ENCODE measurements at regions not wholly inside any gene's neighbourhood (a gene's known extent, or its start where the extent isn't known, plus 50 kb on each side); places are given as distances from the start of the nearest gene placed in this dataset.

DNA sequence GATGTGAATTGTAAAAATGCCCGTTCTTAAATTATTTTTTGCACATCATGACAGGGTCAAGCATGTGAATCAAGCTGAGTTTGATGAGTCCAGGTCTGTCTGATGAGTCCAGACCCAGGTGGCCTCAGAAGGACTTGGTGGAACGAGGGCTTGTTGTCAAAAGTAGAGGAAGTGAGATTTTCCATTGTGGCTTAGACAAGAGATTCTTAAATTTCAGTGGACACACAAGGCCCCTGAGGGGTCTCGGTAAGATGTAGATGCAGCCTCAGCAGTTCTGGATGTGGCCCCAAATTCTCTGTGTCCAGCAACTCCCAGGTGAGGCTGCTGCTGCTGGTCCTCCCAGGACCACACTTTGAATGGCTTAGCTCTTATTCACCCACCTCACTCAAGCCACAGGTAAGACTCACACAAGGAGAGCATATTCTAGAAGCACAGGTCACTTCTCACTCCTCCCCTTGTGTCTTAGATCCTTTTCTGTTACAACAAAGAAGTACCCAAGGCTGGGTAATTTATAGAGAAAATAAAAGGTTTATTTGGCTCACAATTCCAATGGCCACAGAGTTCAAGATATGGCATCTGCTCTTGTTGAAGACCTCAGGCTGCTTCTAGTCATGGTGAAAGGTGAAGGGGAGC lies 98.8 kb downstream of the GGTLC2 start:
- DNase-seq (no peak), ATAC-seq (replicated peaks in 1 of 2) (no peak)
- no peak overlapping the region for H3K27ac Mint-ChIP-seq
- H3K27me3 Mint-ChIP-seq (ENCODE audit: low read depth): peaks cover 36% of the 10 kb centered on the region
- no peaks in the 10 kb centered on the region for H3K9me3 Mint-ChIP-seq
- H3K4me1 Mint-ChIP-seq (ENCODE audit: low read depth): peaks cover 5% of the 10 kb centered on the region
- H3K4me3 Mint-ChIP-seq: no peak overlapping the region
- no peaks in the 10 kb centered on the region for H3K36me3 Mint-ChIP-seq (ENCODE audit: insufficient read depth in 2 of 2)

GRCh38 chr22:22744412-22745224 lies 100.2 kb downstream of the GGTLC2 start:
- H3K36me3 Mint-ChIP-seq (ENCODE audit: insufficient read depth in 2 of 2): no peaks in the 10 kb centered on the region
- peaks cover 33% of the 10 kb centered on the region for H3K27me3 Mint-ChIP-seq (ENCODE audit: low read depth)
- no peak for DNase-seq
- H3K27ac Mint-ChIP-seq: no peak overlapping the region
- peaks cover 5% of the 10 kb centered on the region for H3K4me1 Mint-ChIP-seq (ENCODE audit: low read depth)
- no peaks in the 10 kb centered on the region for H3K9me3 Mint-ChIP-seq
- ATAC-seq (replicated peaks in 1 of 2): no peak
- no peak overlapping the region for H3K4me3 Mint-ChIP-seq

DNA sequence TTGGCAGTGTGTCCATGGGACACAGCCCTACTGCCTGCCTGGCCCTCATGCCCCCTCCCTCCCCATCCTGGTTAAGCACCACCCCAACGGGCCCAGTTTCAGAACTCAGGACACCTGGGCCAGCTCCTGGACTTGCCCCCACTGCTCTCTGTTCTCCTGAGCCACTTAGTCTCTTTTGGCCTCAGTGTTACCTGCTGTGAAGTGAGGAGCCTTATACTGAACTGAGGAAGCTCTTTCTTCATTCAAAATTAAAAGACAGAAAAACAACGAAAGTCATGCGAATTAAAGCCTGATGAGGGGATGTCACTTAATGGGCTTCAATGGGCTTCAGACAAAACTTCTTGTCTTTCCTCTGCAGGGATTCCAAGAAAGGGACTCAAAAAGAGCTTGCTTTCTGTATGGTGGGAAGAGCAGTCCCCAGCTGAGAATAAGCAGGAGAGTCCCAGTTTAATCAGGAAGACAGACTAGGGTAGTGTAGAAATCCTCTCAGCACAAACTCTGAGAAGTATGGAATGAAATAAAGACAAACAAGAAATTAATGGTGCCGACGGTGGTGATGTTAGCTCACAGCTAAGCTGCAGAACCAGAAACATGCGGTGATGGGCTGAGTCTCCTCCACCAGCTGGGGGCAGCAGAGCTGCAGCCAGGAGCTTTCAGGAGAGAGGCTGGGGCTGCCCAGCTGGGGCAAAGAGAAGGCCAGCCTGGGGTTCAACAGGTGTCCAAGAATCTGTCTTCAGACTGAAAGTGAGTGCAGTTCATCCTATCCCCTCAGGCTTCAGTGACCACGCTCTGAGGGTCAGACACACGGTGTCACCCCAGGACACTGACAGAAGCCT lies 101.0 kb downstream of the GGTLC2 start:
- Mint-ChIP-seq H3K36me3 (ENCODE audit: insufficient read depth in 2 of 2) (no peaks in the 10 kb centered on the region), H3K4me3 (no peak overlapping the region), H3K27me3 (ENCODE audit: low read depth) (peaks cover 25% of the 10 kb centered on the region), H3K27ac (no peak overlapping the region), H3K9me3 (no peaks in the 10 kb centered on the region), H3K4me1 (ENCODE audit: low read depth) (peaks cover 5% of the 10 kb centered on the region)
- DNase-seq (peak; percentile 45 to 49), ATAC-seq (replicated peaks in 1 of 2) (peak; percentile 50 to 65)

- Mint-ChIP-seq H3K4me1 (ENCODE audit: low read depth) (peaks cover 5% of the 10 kb centered on the region), H3K36me3 (ENCODE audit: insufficient read depth in 2 of 2) (no peaks in the 10 kb centered on the region), H3K27me3 (ENCODE audit: low read depth) (peaks cover 16% of the 10 kb centered on the region), H3K27ac (peak overlapping the region; percentile 66), H3K9me3 (no peaks in the 10 kb centered on the region), H3K4me3 (no peak overlapping the region)
- no peak for ATAC-seq (replicated peaks in 1 of 2)
- no peak for DNase-seq
Observed at GRCh38 chr22:22746061-22746962, 101.9 kb downstream of the GGTLC2 start.

DNA sequence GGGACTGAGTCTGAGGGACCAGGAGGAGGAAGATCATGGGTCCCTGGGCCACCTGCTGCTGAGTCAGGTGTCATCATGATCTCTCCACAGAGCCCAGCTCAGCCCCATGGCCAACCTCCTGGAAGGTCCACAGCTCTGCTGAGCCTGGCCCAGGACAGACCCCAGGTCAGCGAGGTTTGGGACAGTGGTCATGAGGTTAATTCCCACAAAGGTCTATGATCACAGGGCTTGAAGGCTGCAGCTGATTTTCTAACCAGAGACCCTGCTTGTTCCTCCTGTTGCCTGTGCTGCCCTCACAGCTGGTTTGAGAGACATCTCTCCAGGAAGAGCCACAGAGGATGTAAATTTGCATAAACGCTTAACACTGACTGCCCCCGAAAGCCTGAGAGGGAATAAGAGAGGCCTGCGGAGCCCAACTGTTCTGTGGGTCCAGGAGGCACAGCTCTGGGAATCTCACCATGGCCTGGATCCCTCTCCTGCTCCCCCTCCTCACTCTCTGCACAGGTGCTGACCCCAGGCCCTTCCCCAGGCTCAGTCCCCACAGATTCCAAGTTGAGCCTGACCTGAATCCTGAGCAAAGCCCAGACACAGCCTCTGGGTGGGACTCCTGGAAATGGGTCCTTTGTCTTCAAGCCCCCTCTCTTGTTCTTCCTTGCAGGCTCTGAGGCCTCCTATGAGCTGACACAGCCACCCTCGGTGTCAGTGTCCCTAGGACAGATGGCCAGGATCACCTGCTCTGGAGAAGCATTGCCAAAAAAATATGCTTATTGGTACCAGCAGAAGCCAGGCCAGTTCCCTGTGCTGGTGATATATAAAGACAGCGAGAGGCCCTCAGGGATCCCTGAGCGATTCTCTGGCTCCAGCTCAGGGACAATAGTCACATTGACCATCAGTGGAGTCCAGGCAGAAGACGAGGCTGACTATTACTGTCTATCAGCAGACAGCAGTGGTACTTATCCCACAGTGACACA lies 102.8 kb downstream of the GGTLC2 start:
- H3K4me1 Mint-ChIP-seq (ENCODE audit: low read depth): peaks cover 5% of the 10 kb centered on the region
- ATAC-seq (replicated peaks in 1 of 2): no peak
- no peaks in the 10 kb centered on the region for H3K36me3 Mint-ChIP-seq (ENCODE audit: insufficient read depth in 2 of 2)
- no peak overlapping the region for H3K4me3 Mint-ChIP-seq
- H3K27ac Mint-ChIP-seq: peak overlapping the region; percentile 66
- peaks cover 8% of the 10 kb centered on the region for H3K27me3 Mint-ChIP-seq (ENCODE audit: low read depth)
- DNase-seq: no peak
- no peaks in the 10 kb centered on the region for H3K9me3 Mint-ChIP-seq

- Mint-ChIP-seq H3K9me3 (no peaks in the 10 kb centered on the region), H3K36me3 (ENCODE audit: insufficient read depth in 2 of 2) (no peaks in the 10 kb centered on the region), H3K27me3 (ENCODE audit: low read depth) (no peaks in the 10 kb centered on the region), H3K4me1 (ENCODE audit: low read depth) (peaks cover 9% of the 10 kb centered on the region), H3K4me3 (no peak overlapping the region), H3K27ac (no peak overlapping the region)
- ATAC-seq (replicated peaks in 1 of 2) (peak; percentile 51 to 59), DNase-seq (peak; percentile 18)
Observed at GRCh38 chr22:22748297-22748743, 103.9 kb downstream of the GGTLC2 start.

DNA sequence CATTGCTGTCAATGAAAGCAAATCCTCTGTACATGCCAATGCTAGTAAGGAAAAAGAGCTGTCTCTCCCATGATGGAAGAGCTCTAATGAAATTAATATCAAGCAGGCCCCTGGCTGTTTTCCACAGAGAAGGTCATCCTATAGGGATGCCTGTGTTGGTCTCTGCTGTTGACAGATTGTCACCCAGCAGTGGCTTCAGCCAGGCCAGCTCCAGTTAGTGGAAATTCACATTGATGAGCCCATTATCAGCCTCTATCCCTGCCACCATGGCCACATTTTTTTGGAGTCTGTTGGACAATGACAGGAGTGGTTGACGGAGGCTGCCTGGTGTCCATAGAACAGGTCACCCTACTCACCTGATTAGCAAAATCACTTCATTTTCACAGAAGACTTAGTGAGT lies 104.3 kb downstream of the GGTLC2 start:
- no peak for DNase-seq
- Mint-ChIP-seq H3K27me3 (ENCODE audit: low read depth) (no peaks in the 10 kb centered on the region), H3K9me3 (no peaks in the 10 kb centered on the region), H3K4me3 (no peak overlapping the region), H3K4me1 (ENCODE audit: low read depth) (peaks cover 13% of the 10 kb centered on the region), H3K27ac (no peak overlapping the region), H3K36me3 (ENCODE audit: insufficient read depth in 2 of 2) (no peaks in the 10 kb centered on the region)
- no peak for ATAC-seq (replicated peaks in 1 of 2)

DNA sequence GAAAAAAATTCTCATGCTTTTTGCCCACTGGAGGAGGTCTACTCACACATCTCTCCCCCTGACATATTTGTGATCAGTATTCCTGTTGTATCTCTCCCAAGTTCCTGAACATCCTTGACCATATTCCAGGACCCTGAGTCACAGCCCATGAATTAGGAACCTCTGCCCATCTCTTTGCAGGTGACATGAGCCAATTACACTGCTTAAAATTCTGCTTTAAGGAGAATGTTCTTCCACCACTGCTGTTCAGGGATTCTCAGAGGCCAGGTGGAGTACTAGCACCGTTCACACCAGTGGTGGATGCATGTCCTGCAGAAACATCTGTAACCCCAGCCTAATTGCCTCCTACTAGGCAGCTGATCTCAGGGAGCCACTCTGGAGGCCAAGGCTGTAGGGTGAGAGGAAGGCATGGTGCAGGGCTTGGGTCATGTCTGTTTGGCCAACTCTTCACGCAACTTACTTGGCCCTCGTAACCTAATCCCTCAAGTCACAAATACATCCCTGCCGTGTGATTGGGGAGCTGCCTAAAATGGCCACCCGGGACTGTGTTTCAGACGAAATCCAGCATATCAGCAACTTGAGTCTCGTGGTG lies 104.8 kb downstream of the GGTLC2 start:
- Mint-ChIP-seq H3K27ac (no peak overlapping the region), H3K36me3 (ENCODE audit: insufficient read depth in 2 of 2) (no peaks in the 10 kb centered on the region), H3K4me1 (ENCODE audit: low read depth) (peaks cover 18% of the 10 kb centered on the region), H3K9me3 (no peaks in the 10 kb centered on the region), H3K27me3 (ENCODE audit: low read depth) (no peaks in the 10 kb centered on the region), H3K4me3 (no peak overlapping the region)
- ATAC-seq (replicated peaks in 1 of 2) (no peak), DNase-seq (no peak)

DNA sequence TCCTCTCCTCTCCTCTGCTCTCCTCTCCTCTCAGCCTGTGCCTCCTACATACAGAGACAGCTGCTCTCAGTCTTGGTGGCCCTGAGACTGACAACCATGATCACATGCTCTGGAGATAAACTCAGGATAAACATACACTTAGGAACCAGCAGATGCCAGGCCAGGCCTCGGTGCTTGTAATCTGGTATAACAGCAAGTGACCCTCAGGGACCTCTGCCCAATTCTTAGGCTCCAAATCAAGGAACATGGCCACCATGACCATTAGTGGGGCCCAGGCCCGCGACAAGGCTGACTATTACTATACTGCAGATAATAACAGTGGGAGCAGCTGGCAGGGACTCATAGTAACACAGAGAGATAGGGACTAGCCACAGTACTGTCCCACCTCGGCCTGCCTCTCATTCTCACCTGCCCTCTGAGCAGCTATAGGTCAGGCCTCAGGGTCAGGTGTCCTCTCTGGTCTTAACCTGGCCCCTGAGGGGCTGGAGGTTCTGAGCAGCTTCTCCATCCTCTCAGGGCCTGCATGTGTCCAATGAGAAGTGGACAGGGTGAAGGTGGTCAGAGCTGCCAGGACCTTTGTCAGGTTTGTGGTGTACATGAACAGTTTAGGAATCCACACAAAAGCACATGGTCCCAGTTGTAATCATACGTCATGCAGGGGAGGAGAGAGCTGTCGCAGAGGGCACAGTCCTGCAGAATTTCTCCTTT lies 106.1 kb downstream of the GGTLC2 start:
- DNase-seq (no peak), ATAC-seq (replicated peaks in 1 of 2) (no peak)
- Mint-ChIP-seq H3K36me3 (ENCODE audit: insufficient read depth in 2 of 2) (no peaks in the 10 kb centered on the region), H3K4me3 (no peak overlapping the region), H3K4me1 (ENCODE audit: low read depth) (peaks cover 18% of the 10 kb centered on the region), H3K9me3 (no peaks in the 10 kb centered on the region), H3K27ac (no peak overlapping the region), H3K27me3 (ENCODE audit: low read depth) (no peaks in the 10 kb centered on the region)

GRCh38 chr22:22751043-22751603 lies 106.7 kb downstream of the GGTLC2 start:
- Mint-ChIP-seq H3K27me3 (ENCODE audit: low read depth) (no peaks in the 10 kb centered on the region), H3K4me1 (ENCODE audit: low read depth) (peaks cover 15% of the 10 kb centered on the region), H3K9me3 (no peaks in the 10 kb centered on the region), H3K27ac (no peak overlapping the region), H3K4me3 (no peak overlapping the region), H3K36me3 (ENCODE audit: insufficient read depth in 2 of 2) (no peaks in the 10 kb centered on the region)
- no peak for ATAC-seq (replicated peaks in 1 of 2)
- no peak for DNase-seq

DNA sequence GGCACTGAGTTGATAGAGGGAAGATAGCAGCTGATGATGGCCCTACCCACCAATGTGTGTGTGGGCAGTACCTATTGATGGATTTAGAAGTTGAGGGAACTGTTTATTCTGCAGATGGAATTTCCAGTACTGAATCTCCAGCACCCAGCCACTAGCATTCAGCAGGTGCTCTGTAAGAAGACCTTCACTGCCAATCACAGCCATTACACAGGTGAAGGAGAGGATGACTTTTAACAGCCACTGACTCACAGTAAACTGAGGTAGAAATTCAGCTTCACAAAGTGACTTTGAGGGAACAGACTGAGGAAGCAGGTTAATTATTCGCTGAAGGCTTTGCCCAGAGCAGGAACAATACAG lies 107.8 kb downstream of the GGTLC2 start:
- Mint-ChIP-seq H3K27me3 (ENCODE audit: low read depth) (no peaks in the 10 kb centered on the region), H3K27ac (no peak overlapping the region), H3K4me3 (no peak overlapping the region), H3K36me3 (ENCODE audit: insufficient read depth in 2 of 2) (no peaks in the 10 kb centered on the region), H3K9me3 (no peaks in the 10 kb centered on the region), H3K4me1 (ENCODE audit: low read depth) (peaks cover 21% of the 10 kb centered on the region)
- ATAC-seq (replicated peaks in 1 of 2) (no peak), DNase-seq (no peak)

Measured in activated T-cell treated with anti-CD3 and anti-CD28 coated beads, Interleukin-2, amount 50 U/mL, for 72 hours (primary cell).